HG03457 (cell line): ENCODE measurements at regions not wholly inside any gene's neighbourhood (a gene's known extent, or its start where the extent isn't known, plus 50 kb on each side); places are given as distances from the start of the nearest gene placed in this dataset.

Source experiments
- ATAC-seq: cut with Tn5 transposase; IDR thresholded peaks from one replicate; pipeline ENCODE4 v1.9.1; 2021; ENCODE audit warnings: moderate number of reproducible peaks; ENCODE audit not compliant: unreplicated experiment

- no peak for ATAC-seq
Observed at GRCh38 chr15:31802761-31803160, 227.6 kb upstream of the CHRNA7 start.

- ATAC-seq, result no peak
Observed at GRCh38 chr15:31803388-31803884, 226.9 kb upstream of the CHRNA7 start.

DNA sequence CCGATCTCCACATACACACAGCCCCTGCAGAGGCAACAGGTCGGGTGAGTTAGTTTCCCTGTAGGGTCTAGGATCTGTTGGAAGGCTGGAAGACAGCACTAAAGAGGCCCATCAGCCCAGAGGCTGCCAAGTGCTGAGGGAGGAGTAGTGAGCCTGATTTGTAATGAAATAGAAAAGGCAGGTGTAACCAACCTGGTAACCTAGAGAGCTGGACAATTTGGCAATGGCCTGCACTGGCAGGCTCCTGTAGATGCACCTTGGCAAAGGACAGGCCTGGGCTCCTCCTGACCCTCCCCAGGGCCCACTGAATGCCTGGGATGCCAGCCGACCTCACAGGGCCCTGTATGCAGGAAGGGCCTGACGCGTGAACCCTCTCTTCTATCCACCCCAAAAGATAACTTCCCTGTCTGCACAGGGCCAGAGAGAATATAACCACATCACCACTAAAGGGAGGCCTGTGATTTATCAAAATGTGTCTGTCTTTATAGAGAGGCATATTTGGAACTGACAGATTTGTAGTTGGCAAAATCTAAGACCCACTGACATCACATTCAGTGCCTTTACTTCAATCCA lies 225.1 kb upstream of the CHRNA7 start:
- no peak for ATAC-seq

DNA sequence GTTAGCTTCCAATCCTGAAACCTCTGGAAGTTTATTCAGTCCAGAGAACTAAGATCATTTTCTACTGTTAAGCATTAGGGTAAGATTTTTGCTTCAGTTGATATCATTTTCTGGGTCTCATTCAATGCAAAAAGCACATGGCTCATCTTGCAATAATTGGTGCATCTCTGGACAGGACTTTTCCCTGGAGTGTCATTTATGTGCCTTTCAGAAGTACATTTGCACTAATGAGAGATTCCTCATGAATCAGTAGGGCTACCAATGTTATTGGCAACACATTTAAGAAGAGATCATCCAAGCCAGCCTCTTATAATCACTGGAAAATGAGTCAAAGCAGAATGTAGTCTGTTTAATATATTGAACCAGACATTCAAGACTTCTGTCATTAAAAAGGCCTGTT lies 224.2 kb upstream of the CHRNA7 start:
- no peak for ATAC-seq

DNA sequence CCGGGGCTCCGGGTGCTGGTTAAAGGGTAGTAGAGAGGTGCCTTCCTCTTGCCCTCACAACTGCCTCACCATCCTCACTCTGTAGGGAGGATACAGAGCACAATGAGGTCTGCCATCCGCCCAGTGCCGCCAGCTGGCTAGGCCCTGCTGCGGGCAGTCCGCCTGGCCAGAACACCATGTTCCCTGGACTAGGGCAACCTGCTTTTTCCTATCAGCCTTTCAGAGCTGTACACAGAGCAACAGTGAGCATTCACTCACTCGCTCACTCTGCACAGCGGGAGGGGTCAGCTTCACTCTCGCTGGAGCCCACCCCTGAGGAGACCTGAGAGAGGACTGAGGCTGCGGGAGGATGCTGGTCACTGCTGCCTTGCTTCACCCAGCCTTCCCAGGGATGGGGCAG lies 218.7 kb upstream of the CHRNA7 start:
- no peak for ATAC-seq

DNA sequence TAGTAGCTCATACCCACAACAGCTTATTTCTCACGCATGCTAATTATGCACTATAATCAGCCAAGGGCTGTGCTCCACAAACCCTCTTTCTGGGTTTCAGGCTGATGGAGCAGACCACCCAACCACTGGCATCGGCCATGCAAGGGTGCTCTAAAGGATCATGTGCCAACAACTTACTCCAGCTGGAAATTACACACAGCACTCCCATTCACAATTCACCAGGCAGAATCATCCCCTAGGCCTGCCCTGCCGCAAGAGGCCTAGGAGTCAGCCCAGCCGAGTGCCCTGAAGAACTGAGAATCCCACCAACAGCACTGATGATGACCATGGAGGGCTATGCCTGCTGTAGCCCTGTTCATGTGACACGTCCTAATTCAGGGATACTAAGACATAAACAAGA lies 216.2 kb upstream of the CHRNA7 start:
- no peak for ATAC-seq

GRCh38 chr15:31815411-31816155 lies 214.7 kb upstream of the CHRNA7 start:
- ATAC-seq, result no peak

GRCh38 chr15:31822463-31822862 lies 207.9 kb upstream of the CHRNA7 start:
- no peak for ATAC-seq

DNA sequence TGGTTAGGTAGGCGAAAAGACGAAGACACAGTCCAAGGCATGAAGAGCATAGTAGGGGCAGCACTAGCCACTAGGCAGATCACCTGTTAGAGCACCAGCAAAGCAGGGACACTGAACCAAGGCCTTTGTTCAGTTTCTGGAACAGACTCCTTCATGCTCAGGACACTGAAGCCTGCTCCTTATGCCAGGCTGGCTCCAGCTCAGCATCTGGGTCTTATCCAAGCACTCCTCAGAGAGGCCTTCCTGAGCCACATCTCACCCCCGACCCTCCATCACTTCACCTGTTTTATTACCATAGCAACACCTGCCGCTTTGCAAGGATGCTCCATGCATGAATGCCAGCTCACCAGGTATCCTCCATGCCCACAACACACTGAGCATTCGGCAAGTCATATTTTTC lies 206.3 kb upstream of the CHRNA7 start:
- ATAC-seq, result no peak

DNA sequence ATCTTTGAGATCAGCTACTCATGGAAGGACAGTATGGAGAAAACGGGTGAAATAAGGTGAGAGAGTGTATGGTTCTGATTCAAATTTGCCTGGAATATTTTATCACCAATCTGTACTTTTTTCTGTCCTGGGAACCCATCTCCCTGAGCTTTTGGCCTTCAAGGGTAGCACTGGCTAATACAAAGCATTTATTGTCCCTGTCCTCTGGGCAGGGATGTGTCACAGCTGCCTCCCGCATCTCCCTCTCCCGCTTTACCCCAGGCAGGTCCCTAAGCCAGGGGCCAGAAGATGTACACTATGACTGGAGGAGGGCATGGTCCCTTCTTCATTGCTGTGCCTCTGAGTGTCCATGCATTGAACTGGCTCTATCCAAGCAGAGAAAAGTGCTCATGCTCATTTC lies 201.7 kb upstream of the CHRNA7 start:
- ATAC-seq, result no peak

DNA sequence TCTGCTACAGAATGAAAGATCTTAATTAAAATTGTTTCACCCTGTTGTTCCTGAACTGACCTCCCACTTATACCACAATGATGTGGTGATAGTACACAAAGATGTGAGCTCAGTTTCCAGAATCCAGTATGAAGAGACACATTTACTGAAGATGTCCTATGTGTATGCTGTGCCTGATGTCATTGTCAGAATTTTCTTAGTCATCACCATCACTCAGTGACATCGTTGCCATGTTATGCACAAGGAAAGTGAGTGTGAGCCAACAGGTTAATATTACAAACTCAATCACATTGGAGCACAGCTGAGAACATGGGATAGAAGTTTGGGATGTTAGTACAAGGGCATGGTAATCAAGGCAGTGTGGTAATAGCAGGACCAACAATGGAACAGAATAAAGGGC lies 199.7 kb upstream of the CHRNA7 start:
- ATAC-seq, result no peak

DNA sequence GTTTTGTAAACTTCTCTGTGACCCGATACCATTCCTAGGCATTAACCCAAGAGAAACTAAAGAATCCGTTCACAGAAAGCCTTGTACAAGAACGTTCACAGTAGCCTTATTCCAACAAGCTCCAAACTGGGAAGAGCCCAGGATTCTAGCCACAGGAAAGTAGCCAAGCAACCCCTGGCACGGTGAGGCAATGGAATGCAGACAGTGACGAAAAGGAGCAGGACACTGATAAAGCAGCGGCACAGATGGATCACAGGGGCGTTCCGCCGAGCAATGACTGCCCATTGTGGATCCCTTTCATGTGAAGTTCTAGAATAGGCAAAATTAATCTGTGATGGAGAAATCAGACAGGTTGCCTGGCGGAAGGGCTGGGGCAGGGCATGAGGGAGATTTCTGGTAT lies 198.7 kb upstream of the CHRNA7 start:
- ATAC-seq, result no peak

GRCh38 chr15:31834654-31835053 lies 195.7 kb upstream of the CHRNA7 start:
- ATAC-seq, result no peak

- no peak for ATAC-seq
Observed at GRCh38 chr15:31839388-31839787, 190.9 kb upstream of the CHRNA7 start.

DNA sequence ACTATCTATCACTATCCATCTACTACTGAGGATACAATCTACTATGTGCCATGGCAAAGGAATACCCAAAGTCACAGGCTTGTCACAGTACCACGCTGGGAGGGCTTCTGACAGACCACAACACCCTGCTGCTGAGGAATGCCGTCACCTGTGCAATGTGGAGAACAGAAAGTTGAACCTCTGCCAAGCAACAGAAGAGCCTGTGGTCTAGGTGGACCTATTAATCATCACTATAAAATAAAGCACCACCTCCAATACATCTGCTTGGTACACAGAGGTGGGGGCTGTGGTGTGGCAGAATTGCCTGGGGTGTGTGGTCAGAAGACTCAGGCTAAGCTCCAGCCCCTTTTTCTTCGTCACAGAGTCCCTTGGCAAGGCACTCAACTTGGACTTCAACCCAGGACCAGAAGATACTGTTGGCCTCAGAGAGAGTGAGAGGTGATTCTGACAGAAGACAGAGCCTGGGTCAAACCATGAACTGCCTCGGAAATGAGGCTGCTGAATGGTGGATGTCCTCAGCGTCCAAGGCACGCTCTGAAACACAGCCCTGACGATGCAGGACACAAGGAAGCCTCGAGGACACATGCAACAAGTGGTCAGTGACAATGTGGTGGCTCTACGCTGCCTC lies 189.4 kb upstream of the CHRNA7 start:
- no peak for ATAC-seq

- no peak for ATAC-seq
Observed at GRCh38 chr15:31842532-31843195, 187.7 kb upstream of the CHRNA7 start.

DNA sequence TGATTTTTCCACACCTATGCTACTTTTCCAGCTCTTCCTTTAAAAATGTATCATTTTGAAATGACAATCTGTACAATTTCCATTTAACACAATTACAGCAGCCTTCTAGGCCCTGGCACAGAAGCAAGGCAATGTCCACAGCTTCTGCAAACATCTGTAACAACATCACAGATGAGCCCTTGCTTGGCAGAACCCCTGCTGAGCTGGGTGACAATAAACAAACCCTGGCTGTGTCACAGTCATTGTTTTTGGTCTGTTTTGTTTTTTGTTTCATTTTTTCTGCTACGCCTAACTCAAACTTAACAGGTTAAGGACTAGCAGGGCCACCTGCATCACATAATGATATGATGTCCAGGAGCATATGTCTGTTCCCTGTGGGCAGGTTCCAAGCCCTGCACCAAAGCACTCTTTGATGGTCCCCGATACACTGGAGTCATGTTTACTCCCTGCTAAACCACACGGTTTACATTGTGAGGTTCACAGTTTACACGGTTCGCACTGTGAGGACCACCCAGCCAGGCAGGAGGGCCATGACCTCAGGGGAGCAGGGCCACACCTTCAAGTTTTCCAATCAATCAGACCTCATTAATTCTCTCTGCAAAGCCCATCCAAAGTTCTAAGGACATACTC lies 186.8 kb upstream of the CHRNA7 start:
- ATAC-seq, result no peak

- ATAC-seq, result no peak
Observed at GRCh38 chr15:31845791-31846190, 184.5 kb upstream of the CHRNA7 start.

GRCh38 chr15:31847961-31848360 lies 182.4 kb upstream of the CHRNA7 start:
- no peak for ATAC-seq

DNA sequence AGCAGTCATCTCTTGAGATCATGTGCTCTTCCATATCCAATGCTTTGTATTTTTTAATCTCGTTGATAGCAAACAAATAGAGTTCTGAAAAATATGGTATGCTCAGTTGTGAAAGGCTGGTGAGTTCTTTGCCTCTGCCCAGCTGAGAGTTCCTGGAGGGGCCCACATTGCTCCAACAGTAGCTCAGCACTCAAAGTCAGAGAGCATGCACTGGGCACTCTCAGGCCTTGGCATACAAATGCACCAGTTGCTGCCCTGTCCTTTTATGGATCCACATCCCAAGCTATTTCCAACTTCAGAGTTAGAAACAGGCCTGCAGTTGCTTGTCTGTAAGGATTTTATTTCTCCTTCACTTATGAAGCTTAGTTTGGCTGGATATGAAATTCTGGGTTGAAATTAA lies 181.7 kb upstream of the CHRNA7 start:
- no peak for ATAC-seq
